GM21576 (cell line): ENCODE measurements at regions not wholly inside any gene's neighbourhood (a gene's known extent, or its start where the extent isn't known, plus 50 kb on each side); places are given as distances from the start of the nearest gene placed in this dataset.
"Not testable (repeated sequence)": the region's sequence is repeated elsewhere in the genome, so short reads cannot be mapped to it uniquely, and the experiment has no call there.

Source experiments
- ATAC-seq: cut with Tn5 transposase; IDR thresholded peaks from one replicate; pipeline ENCODE4 v1.9.1; 2021; ENCODE audit warnings: mild to moderate bottlenecking, moderate library complexity; ENCODE audit not compliant: unreplicated experiment

- no peak for ATAC-seq
These were observed 138.6 kb downstream of the ARRDC3 start for GRCh38 chr5:91244380-91245073.

- ATAC-seq: no peak
These were observed 139.3 kb downstream of the ARRDC3 start for GRCh38 chr5:91243852-91244251.

- ATAC-seq: no peak
These were observed 139.8 kb downstream of the ARRDC3 start for GRCh38 chr5:91243286-91243685.

- not testable (repeated sequence) for ATAC-seq
These were observed 141.7 kb downstream of the ARRDC3 start for GRCh38 chr5:91241460-91241859.

- ATAC-seq: no peak
These were observed 142.9 kb downstream of the ARRDC3 start for GRCh38 chr5:91240175-91240574.

GRCh38 chr5:91235271-91235694, 147.8 kb downstream of the ARRDC3 start:
- no peak for ATAC-seq

- no peak for ATAC-seq
These were observed 150.6 kb downstream of the ARRDC3 start for GRCh38 chr5:91232523-91232922.

GRCh38 chr5:91229031-91229727, 153.9 kb downstream of the ARRDC3 start:
- no peak for ATAC-seq

GRCh38 chr5:91228188-91228587, 154.9 kb downstream of the ARRDC3 start:
- no peak for ATAC-seq

- no peak for ATAC-seq
These were observed 157.1 kb downstream of the ARRDC3 start for GRCh38 chr5:91225848-91226686.

- no peak for ATAC-seq
These were observed 158.1 kb downstream of the ARRDC3 start for GRCh38 chr5:91224969-91225368.

- no peak for ATAC-seq
These were observed 158.7 kb downstream of the ARRDC3 start for GRCh38 chr5:91224456-91224855.

GRCh38 chr5:91223886-91224285, 159.2 kb downstream of the ARRDC3 start:
- ATAC-seq: no peak

GRCh38 chr5:91222482-91222881, 160.6 kb downstream of the ARRDC3 start:
- no peak for ATAC-seq

- no peak for ATAC-seq
These were observed 161.2 kb downstream of the ARRDC3 start for GRCh38 chr5:91221917-91222316.

GRCh38 chr5:91219803-91220371, 163.2 kb downstream of the ARRDC3 start:
- no peak for ATAC-seq

- no peak for ATAC-seq
These were observed 163.9 kb downstream of the ARRDC3 start for GRCh38 chr5:91219091-91219802.

GRCh38 chr5:91217859-91218258, 165.3 kb downstream of the ARRDC3 start:
- ATAC-seq: no peak

GRCh38 chr5:91214571-91214970, 168.5 kb downstream of the ARRDC3 start:
- no peak for ATAC-seq
